Stomach smooth muscle (tissue), 2 donors: ENCODE measurements at regions not wholly inside any gene's neighbourhood (a gene's known extent, or its start where the extent isn't known, plus 50 kb on each side); places are given as distances from the start of the nearest gene placed in this dataset.

Experiments used
- H3K27ac ChIP-seq: one replicate; pipeline ENCODE4 v1.7.0; 2013; ENCODE audit warnings: mild to moderate bottlenecking, low read length, inconsistent platforms
- H3K27me3 ChIP-seq, 2 donors: one replicate each; pipeline ENCODE4 v1.7.0; 2013; ENCODE audit warnings: low read length in 2 of 2; ENCODE audit not compliant: insufficient read depth in 2 of 2, control insufficient read depth in 1 of 2
- H3K36me3 ChIP-seq, 2 donors: one replicate each; pipeline ENCODE4 v1.7.0; 2013; ENCODE audit warnings: low read length in 2 of 2; ENCODE audit not compliant: control insufficient read depth in 2 of 2, insufficient read depth in 2 of 2
- H3K4me1 ChIP-seq: one replicate; pipeline ENCODE4 v1.7.0; 2013; ENCODE audit warnings: low read length; ENCODE audit not compliant: control insufficient read depth, insufficient read depth
- H3K4me3 ChIP-seq, 2 donors: one replicate each; pipeline ENCODE4 v1.7.0; 2013; ENCODE audit warnings: low read length in 2 of 2
- H3K9ac ChIP-seq, 2 donors: one replicate each; pipeline ENCODE4 v1.7.0; 2013; ENCODE audit warnings: low read length in 2 of 2, mild to moderate bottlenecking in 1 of 2
- H3K9me3 ChIP-seq, 2 donors: one replicate each; pipeline ENCODE4 v1.7.0; 2013; ENCODE audit warnings: low read length in 2 of 2; ENCODE audit not compliant: control insufficient read depth in 2 of 2
- donor health status: healthy.
- donor health status: Pancreatic carcinoma.

GRCh38 chr13:73174521-73175010 is 115.8 kb downstream of the KLF5 start:
- no peak overlapping the region for H3K9ac ChIP-seq
- H3K27me3 ChIP-seq: no peaks in the 10 kb centered on the region
- H3K9me3 ChIP-seq: no peaks in the 10 kb centered on the region
- no peak overlapping the region for H3K4me3 ChIP-seq
- no peak overlapping the region for H3K27ac ChIP-seq
- H3K4me1 ChIP-seq: no peaks in the 10 kb centered on the region
- no peaks in the 10 kb centered on the region for H3K36me3 ChIP-seq

- no peaks in the 10 kb centered on the region for H3K9me3 ChIP-seq
- H3K27me3 ChIP-seq: no peaks in the 10 kb centered on the region
- H3K9ac ChIP-seq: no peak overlapping the region
- no peaks in the 10 kb centered on the region for H3K4me1 ChIP-seq
- H3K4me3 ChIP-seq: no peak overlapping the region
- H3K27ac ChIP-seq: no peak overlapping the region
- no peaks in the 10 kb centered on the region for H3K36me3 ChIP-seq
These were observed 114.5 kb downstream of the KLF5 start for GRCh38 chr13:73173279-73173811.

- Histone ChIP-seq H3K4me3 (no peak overlapping the region), H3K4me1 (no peaks in the 10 kb centered on the region), H3K36me3 (no peaks in the 10 kb centered on the region), H3K27ac (no peak overlapping the region), H3K27me3 (no peaks in the 10 kb centered on the region), H3K9me3 (no peaks in the 10 kb centered on the region), H3K9ac (no peak overlapping the region)
These were observed 113.1 kb downstream of the KLF5 start for GRCh38 chr13:73171926-73172325.

- no peaks in the 10 kb centered on the region for H3K27me3 ChIP-seq
- no peaks in the 10 kb centered on the region for H3K4me1 ChIP-seq
- H3K27ac ChIP-seq: no peak overlapping the region
- H3K9me3 ChIP-seq: no peaks in the 10 kb centered on the region
- no peak overlapping the region for H3K4me3 ChIP-seq
- H3K9ac ChIP-seq: no peak overlapping the region
- H3K36me3 ChIP-seq: no peaks in the 10 kb centered on the region
These were observed 112.5 kb downstream of the KLF5 start for GRCh38 chr13:73171271-73171682.

GRCh38 chr13:73169971-73170370 is 111.2 kb downstream of the KLF5 start:
- no peak overlapping the region for H3K9ac ChIP-seq
- H3K27ac ChIP-seq: no peak overlapping the region
- no peak overlapping the region for H3K4me3 ChIP-seq
- no peaks in the 10 kb centered on the region for H3K36me3 ChIP-seq
- no peaks in the 10 kb centered on the region for H3K27me3 ChIP-seq
- no peaks in the 10 kb centered on the region for H3K4me1 ChIP-seq
- no peaks in the 10 kb centered on the region for H3K9me3 ChIP-seq

GRCh38 chr13:73168953-73169401 is 110.2 kb downstream of the KLF5 start:
- H3K9ac ChIP-seq: no peak overlapping the region

GRCh38 chr13:73168226-73168952 is 109.6 kb downstream of the KLF5 start:
- Histone ChIP-seq H3K4me1 (no peaks in the 10 kb centered on the region), H3K27ac (no peak overlapping the region), H3K4me3 (no peak overlapping the region), H3K27me3 (no peaks in the 10 kb centered on the region), H3K9ac (no peak overlapping the region), H3K9me3 (no peaks in the 10 kb centered on the region), H3K36me3 (no peaks in the 10 kb centered on the region)

More at GRCh38 chr13:73168953-73169401, 110.2 kb downstream of the KLF5 start:
- H3K36me3 ChIP-seq: no peaks in the 10 kb centered on the region
- no peaks in the 10 kb centered on the region for H3K27me3 ChIP-seq
- no peaks in the 10 kb centered on the region for H3K9me3 ChIP-seq
- no peak overlapping the region for H3K4me3 ChIP-seq
- no peak overlapping the region for H3K27ac ChIP-seq
- H3K4me1 ChIP-seq: no peaks in the 10 kb centered on the region

- H3K36me3 ChIP-seq: no peaks in the 10 kb centered on the region
- no peak overlapping the region for H3K27ac ChIP-seq
- no peaks in the 10 kb centered on the region for H3K4me1 ChIP-seq
- no peaks in the 10 kb centered on the region for H3K27me3 ChIP-seq
- H3K9ac ChIP-seq: no peak overlapping the region
- no peaks in the 10 kb centered on the region for H3K9me3 ChIP-seq
- no peak overlapping the region for H3K4me3 ChIP-seq
These were observed 108.4 kb downstream of the KLF5 start for GRCh38 chr13:73167028-73167820.

- H3K9me3 ChIP-seq: no peaks in the 10 kb centered on the region
- no peak overlapping the region for H3K27ac ChIP-seq
- no peaks in the 10 kb centered on the region for H3K27me3 ChIP-seq
- no peaks in the 10 kb centered on the region for H3K4me1 ChIP-seq
- H3K36me3 ChIP-seq: no peaks in the 10 kb centered on the region
- H3K9ac ChIP-seq: no peak overlapping the region
- no peak overlapping the region for H3K4me3 ChIP-seq
These were observed 107.4 kb downstream of the KLF5 start for GRCh38 chr13:73166204-73166603.

GRCh38 chr13:73162912-73163911 is 104.4 kb downstream of the KLF5 start:
- H3K4me1 ChIP-seq: no peaks in the 10 kb centered on the region
- no peaks in the 10 kb centered on the region for H3K36me3 ChIP-seq
- H3K27ac ChIP-seq: no peak overlapping the region
- H3K27me3 ChIP-seq: no peaks in the 10 kb centered on the region
- peaks cover 0 to 3% of the 10 kb centered on the region in 2 donors for H3K9me3 ChIP-seq
- H3K4me3 ChIP-seq: no peak overlapping the region
- H3K9ac ChIP-seq: no peak overlapping the region
